ENCODE measurements at regions not wholly inside any gene's neighbourhood (a gene's known extent, or its start where the extent isn't known, plus 50 kb on each side); places are given as distances from the start of the nearest gene placed in this dataset.

GRCh38 chr5:8538821-8539220, 669.9 kb downstream of the MTRR start:
- TF ChIP-seq CTCF (IDR thresholded peaks at IDR 0.05; ENCODE audit: control extremely low read depth in 1 of 3, insufficient read depth in 1 of 3, low read depth in 1 of 3, low read length in 3 of 3) (no peak), RAD21 (IDR thresholded peaks at IDR 0.05 in 1 of 2, conservative IDR thresholded peaks at IDR 0.05 in 1 of 2; ENCODE audit: low read depth in 2 of 2, low read length in 2 of 2) (no peak), POLR2A (IDR thresholded peaks at IDR 0.05; ENCODE audit: control extremely low read depth in 1 of 2, low read depth in 2 of 2, low read length in 2 of 2) (no peak), YY1 (IDR thresholded peaks at IDR 0.05; ENCODE audit: low read depth, low read length) (no peak), RNF2 (IDR thresholded peaks at IDR 0.05; ENCODE audit: borderline replicate concordance, low read depth, low read length, missing control alignments, poor library complexity, severe bottlenecking) (no peak), JUN (IDR thresholded peaks at IDR 0.05; ENCODE audit: low read depth, low read length) (no peak), JUND (IDR thresholded peaks at IDR 0.05; ENCODE audit: low read length) (no peak)

All from H1 (cell line).